GM19397 (cell line): ENCODE measurements at regions not wholly inside any gene's neighbourhood (a gene's known extent, or its start where the extent isn't known, plus 50 kb on each side); places are given as distances from the start of the nearest gene placed in this dataset.
"Not testable (repeated sequence)": the region's sequence is repeated elsewhere in the genome, so short reads cannot be mapped to it uniquely, and the experiment has no call there.

Source experiments
- ATAC-seq: cut with Tn5 transposase; IDR thresholded peaks from one replicate; pipeline ENCODE4 v1.9.1; 2021; ENCODE audit warnings: mild to moderate bottlenecking, moderate library complexity; ENCODE audit not compliant: unreplicated experiment

- ATAC-seq, result no peak
These were observed 269.7 kb upstream of the ATP10A start for GRCh38 chr15:26132811-26133210.

DNA sequence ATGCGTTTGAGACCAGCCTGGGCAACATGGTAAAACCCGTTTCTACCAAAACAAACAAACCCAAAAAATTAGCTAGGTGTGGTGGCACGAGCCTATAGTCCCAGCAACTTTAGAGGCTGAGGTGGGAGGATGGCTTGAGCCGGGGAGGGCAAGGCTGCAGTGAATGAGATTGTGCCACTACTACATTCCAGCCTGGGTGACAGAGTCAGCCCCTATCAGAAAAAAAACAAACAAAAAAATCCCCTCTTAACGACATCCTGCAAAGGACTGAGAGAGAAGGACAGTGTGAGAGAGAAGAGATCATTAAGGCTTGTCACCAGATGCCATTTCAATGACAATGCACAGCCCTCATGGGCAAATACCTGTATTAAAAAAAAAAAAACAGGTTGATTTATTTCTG is 266.7 kb upstream of the ATP10A start:
- ATAC-seq, result no peak

- ATAC-seq, result no peak
These were observed 265.5 kb upstream of the ATP10A start for GRCh38 chr15:26128611-26129140.

DNA sequence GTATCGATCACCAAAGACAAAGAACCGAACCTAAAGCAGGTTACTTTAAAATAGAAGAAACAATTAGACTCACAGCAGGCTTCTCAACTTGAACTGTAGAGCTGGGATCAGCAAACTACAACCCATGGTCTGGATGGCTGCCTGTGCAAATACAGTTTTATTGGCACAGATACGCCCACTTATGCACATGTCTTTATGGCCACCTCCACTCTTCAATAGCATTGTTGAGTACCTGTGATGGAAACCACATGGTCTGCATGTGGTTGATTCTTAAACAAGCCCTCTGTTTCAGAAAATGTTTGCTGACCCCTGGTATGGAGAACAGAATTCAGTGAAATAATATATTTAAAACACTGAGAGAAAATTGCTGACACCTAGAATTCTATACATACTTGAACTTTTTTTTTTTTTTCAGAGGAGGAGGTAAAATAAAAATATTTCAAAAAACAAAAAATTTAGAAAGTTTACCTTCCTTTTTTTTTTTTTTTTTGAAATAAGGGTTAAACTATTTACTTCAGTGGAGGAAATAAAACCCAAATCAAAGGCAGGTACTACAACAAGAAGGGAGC is 263.8 kb upstream of the ATP10A start:
- no peak for ATAC-seq

DNA sequence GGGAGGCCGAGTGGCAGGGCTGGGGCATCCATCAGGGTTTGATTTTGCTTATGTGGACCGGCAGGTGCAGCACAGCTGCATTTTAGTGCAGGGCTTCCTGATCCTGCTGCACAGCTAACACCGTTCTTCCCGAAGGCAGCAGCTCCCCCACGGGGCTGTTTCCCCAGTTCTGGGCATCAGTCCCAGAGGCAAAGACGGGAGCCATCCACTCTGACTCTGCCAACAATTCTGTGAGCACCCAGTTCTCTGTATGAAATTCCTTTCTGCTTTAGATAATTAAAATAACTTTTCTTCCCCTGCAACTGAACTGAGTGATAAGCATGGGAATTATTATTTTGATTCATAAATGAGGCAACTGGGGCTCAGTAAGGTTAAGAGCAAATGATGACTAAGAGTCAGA is 262.9 kb upstream of the ATP10A start:
- no peak for ATAC-seq

- ATAC-seq, result no peak
These were observed 262.5 kb upstream of the ATP10A start for GRCh38 chr15:26125664-26126063.

GRCh38 chr15:26119322-26119721 is 256.2 kb upstream of the ATP10A start:
- no peak for ATAC-seq

DNA sequence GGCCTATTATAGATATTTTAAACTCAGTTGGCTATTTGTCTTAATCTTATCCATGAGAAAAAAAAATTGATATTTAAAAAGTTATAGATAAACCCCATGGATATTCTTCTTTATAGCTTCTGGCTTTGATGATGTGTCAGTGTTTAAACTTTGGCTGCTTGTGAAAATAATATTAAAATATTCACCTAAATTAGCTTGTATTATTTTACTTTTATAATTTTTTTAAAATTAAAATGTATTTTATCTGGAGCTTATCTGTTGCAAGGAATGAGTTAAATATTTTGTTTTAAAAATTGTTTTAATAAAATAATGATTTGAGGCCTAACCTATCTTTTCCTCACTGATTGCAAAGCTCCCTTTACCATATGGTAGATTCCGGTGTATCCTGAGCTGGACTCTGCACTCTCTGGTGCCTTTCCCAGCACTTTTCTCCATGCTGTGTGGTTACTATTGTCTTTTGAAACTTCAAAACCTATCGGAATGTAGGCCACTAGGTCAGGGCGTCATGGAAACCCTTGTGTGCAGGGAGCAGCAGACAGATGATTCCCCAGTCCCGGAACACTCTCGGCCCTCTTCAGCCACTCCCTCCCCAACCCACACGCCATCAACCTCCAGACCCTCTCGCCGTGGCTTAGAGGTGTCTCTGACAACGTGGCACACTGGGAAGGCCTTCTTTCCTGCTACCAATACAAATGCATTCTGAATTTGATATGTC is 252.3 kb upstream of the ATP10A start:
- ATAC-seq, result no peak

GRCh38 chr15:26114128-26114527 is 251.0 kb upstream of the ATP10A start:
- not testable (repeated sequence) for ATAC-seq

- no peak for ATAC-seq
These were observed 250.2 kb upstream of the ATP10A start for GRCh38 chr15:26113296-26113695.

DNA sequence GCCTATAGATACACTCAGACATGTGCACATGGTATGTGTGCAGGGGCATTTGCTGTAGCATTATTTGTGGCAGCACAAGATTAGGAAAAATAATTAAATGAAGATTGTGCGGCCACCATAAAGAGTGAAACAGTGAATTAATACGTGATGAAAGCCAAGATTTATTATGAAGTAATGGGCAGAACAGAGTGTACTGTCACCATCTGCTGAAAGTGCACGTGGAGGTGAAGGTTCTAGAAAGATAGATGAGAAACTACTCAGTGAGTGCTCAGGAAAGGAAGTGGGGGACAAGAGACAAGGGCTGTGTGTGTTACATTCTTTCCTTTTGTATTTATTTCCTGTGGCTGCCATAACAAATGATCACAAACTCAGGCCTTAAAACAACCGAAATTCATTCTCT is 246.1 kb upstream of the ATP10A start:
- ATAC-seq, result no peak

DNA sequence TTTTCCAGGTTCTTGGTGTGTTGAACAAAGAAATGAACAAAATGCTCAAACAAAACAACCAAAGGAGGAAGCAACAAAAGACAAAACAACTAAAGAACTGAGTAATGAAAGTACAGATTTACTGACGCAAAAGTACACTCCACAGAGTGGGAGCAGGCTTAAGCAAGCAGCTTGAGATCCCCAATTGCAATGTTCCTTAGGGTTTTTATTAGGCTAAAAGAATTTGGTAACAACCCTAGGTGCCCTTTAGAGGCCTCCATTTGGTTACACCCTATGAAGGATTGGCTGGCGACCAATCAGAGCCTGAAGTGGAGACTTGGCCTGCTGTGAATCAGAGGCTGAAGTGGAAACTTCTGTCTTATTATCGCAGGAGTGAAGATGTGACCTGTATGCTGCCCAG is 243.4 kb upstream of the ATP10A start:
- ATAC-seq, result no peak

- no peak for ATAC-seq
These were observed 239.9 kb upstream of the ATP10A start for GRCh38 chr15:26103002-26103404.

DNA sequence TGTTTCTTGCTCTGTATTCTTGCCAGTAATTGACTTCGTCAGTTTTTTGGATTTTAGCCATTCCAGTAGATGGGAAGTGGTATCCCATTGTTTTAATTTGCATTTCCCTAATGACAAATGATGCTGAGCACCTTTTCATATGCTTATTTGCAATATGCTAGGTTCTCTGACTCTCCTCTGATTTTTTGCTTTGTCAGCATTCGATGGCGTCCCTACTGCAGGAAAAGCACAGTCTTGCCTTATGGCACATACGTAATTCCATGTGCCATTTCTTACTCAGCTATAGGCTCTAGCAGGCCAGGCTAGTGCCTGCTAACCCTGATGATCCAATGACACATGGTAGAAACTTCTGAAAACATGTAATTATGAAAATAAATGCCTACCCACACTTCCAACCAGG is 239.2 kb upstream of the ATP10A start:
- no peak for ATAC-seq

DNA sequence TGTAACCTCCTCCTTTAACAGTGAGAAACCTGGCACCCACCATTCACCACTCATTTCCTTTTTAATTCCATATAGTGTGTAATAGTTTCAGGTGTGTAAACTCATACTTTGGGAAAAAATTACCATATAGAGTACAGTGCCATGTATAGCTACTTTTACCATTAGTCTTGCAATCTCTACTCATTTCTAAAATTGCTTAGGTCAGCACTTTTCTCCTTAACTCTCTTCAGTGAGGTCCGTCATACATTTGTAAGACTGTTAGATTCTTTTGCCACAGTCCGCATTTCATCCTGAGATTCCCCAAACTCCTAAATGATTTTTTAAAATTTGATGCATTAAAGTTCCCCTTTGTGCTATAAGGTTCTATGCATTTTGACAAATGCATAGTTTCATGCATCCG is 238.3 kb upstream of the ATP10A start:
- ATAC-seq, result no peak

- ATAC-seq, result no peak
These were observed 235.7 kb upstream of the ATP10A start for GRCh38 chr15:26098801-26099200.

DNA sequence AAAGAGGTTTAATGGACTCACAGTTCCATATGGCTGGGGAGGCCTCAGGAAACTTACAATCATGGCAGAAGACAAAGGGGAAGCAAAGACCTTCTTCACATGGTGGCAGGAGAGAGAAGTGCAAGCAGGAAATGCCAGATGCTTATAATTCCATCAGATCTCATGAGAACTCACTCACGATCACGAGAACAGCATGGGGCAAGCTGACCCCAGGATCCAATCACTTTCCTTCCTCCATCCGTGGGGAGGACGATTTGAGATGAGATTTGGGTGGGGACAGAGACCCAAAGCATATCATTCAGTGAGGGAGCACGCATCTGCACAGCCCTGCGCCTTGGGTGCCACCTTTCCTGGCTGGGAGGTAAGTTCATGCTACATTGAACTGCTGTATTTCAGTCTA is 234.1 kb upstream of the ATP10A start:
- ATAC-seq, result no peak

GRCh38 chr15:26096581-26096980 is 233.5 kb upstream of the ATP10A start:
- no peak for ATAC-seq

GRCh38 chr15:26095710-26096330 is 232.7 kb upstream of the ATP10A start:
- no peak for ATAC-seq

GRCh38 chr15:26091184-26091583 is 228.1 kb upstream of the ATP10A start:
- ATAC-seq, result no peak

- no peak for ATAC-seq
These were observed 224.8 kb upstream of the ATP10A start for GRCh38 chr15:26087881-26088280.

- no peak for ATAC-seq
These were observed 224.3 kb upstream of the ATP10A start for GRCh38 chr15:26087395-26087794.
